IPS DF 6.9 (cell line): ENCODE measurements at regions not wholly inside any gene's neighbourhood (a gene's known extent, or its start where the extent isn't known, plus 50 kb on each side); places are given as distances from the start of the nearest gene placed in this dataset.

Experiments used
- DNase-seq: peaks from one replicate; pipeline ENCODE4 v3.0.0-alpha.2; 2013; ENCODE audit warnings: low read depth, low spot score
- H3K27ac ChIP-seq: one replicate; pipeline ENCODE4 v1.5.1; 2013; ENCODE audit warnings: low read length, control low read depth
- H3K27me3 ChIP-seq: 2 replicates; pipeline ENCODE4 v1.6.1; 2013; ENCODE audit warnings: mild to moderate bottlenecking, low read length; ENCODE audit not compliant: control insufficient read depth, insufficient read depth
- H3K36me3 ChIP-seq: 2 replicates; pipeline ENCODE4 v1.6.1; 2013; ENCODE audit warnings: low read length; ENCODE audit not compliant: control insufficient read depth, insufficient read depth
- H3K4me1 ChIP-seq: 2 replicates; pipeline ENCODE4 v1.6.1; 2013; ENCODE audit warnings: low read length; ENCODE audit not compliant: control insufficient read depth, insufficient read depth
- H3K4me3 ChIP-seq: 2 replicates; pipeline ENCODE4 v1.5.1; 2013; ENCODE audit warnings: mild to moderate bottlenecking, low read length
- H3K9me3 ChIP-seq: 2 replicates; pipeline ENCODE4 v1.6.1; 2013; ENCODE audit warnings: low read length, inconsistent platforms; ENCODE audit not compliant: control insufficient read depth, insufficient read depth
- WGBS: extraction: QIAGEN DNeasy Blood & Tissue Kit; methylation state at CpG from one replicate; pipeline ENCODE4 v1.1.7; 2013; ENCODE audit warnings: mixed read lengths, missing lambda C conversion rate; ENCODE audit not compliant: insufficient read length, insufficient coverage; 5-methylcytosine and 5-hydroxymethylcytosine counted together

DNA sequence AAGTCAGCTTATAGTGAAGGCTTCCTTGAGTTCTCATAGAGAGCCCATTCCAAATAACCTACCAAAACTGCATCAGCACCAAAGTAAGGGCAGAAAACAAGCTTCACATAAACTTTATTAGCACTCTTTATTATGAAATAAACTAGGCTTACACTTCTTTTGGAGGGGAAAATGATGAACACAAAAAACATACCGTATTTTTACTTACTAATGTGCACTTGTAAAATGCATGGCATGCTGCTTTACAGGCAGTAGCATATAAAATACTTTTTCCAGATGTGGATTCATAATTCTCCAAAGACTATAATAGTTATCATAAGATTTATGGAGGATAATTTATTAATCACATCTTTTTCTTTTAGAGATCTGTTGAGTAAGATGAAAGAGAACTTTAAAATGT, 133.9 kb downstream of the OSR1 start:
- Histone ChIP-seq H3K4me1 (peaks cover 3% of the 10 kb centered on the region; the same call in 1 of the 2 replicates), H3K27me3 (no peaks in the 10 kb centered on the region), H3K27ac (no peak overlapping the region), H3K4me3 (no peak overlapping the region), H3K9me3 (no peaks in the 10 kb centered on the region), H3K36me3 (no peaks in the 10 kb centered on the region)
- WGBS: no CpG with 5 or more reads among the region's 1 CpG
- no peak for DNase-seq

DNA sequence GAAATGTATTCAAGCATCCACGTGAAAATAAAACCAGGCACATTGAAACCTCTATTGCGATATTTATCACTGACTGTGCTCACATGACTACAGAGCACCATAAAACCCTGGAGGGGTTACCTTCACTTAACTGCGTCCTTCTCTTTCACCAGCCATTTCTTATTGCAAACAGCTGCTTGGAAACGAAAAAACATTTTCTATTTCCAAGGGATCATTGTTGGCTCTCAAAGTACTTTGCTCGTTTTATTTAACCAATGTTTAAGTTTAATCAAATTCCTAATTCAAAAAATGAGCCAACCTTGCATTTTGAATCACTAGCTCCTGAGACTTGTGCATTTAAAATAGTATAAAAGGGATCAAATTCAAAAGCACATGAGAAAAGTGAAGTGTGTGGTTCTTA, 134.4 kb downstream of the OSR1 start:
- H3K36me3 ChIP-seq: no peaks in the 10 kb centered on the region
- DNase-seq: no peak
- H3K4me3 ChIP-seq: no peak overlapping the region
- peaks cover 3% of the 10 kb centered on the region; the same call in 1 of the 2 replicates for H3K4me1 ChIP-seq
- H3K27ac ChIP-seq: no peak overlapping the region
- WGBS: no CpG with 5 or more reads among the region's 5 CpGs
- H3K9me3 ChIP-seq: no peaks in the 10 kb centered on the region
- H3K27me3 ChIP-seq: no peaks in the 10 kb centered on the region

DNA sequence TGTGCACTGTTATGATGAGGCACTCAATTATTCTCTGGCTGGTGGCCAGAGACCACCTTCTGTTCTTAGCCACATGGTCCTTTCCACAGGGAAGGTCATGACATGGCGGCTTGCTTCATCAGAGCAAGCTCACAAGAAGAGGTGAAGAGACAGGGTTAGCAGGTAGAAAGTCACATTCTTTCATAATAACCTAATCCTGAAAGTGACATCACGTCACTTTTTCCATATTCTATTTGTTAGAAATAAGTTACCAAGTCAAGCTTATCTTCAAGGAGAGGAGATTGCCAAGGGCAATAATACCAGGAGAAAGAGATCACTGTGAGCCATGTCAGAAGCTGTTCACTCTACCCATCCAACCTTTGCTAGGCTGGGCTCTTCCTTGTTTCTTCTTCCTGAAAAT, 139.4 kb downstream of the OSR1 start:
- no peak overlapping the region for H3K27ac ChIP-seq

DNA sequence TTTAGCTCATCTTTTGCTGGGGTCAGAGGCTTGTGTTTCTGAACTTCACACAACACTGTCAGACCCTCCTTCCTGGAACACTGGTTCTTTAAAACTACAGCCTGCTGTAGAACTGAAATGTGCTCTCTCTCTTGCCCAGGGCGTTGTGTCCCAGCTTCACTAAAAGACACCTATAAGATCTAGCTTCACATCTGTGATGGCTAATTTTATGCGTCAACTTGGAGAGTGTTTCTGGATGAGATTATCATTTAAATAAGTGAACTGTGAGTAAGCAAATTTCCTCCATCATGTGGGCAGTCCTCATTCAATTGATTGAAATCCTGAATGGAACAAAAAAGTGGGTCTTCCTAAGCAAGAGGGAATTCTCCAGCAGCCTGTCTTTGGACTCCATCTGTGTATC, 140.3 kb downstream of the OSR1 start:
- Histone ChIP-seq H3K4me1 (0 out of 2 replicates have a peak, but pooled peaks cover 2% of the 10 kb centered on the region), H3K27me3 (no peaks in the 10 kb centered on the region), H3K9me3 (no peaks in the 10 kb centered on the region), H3K27ac (no peak overlapping the region), H3K36me3 (no peaks in the 10 kb centered on the region), H3K4me3 (no peak overlapping the region)
- WGBS: no CpG with 5 or more reads among the region's 2 CpGs
- DNase-seq: no peak

More for the DNA sequence above, 139.4 kb downstream of the OSR1 start:
- Histone ChIP-seq H3K9me3 (no peaks in the 10 kb centered on the region), H3K27me3 (no peaks in the 10 kb centered on the region), H3K36me3 (no peaks in the 10 kb centered on the region), H3K4me3 (no peak overlapping the region), H3K4me1 (0 out of 2 replicates have a peak, but pooled peaks cover 2% of the 10 kb centered on the region)
- no peak for DNase-seq
- WGBS: no CpG with 5 or more reads among the region's 2 CpGs

DNA sequence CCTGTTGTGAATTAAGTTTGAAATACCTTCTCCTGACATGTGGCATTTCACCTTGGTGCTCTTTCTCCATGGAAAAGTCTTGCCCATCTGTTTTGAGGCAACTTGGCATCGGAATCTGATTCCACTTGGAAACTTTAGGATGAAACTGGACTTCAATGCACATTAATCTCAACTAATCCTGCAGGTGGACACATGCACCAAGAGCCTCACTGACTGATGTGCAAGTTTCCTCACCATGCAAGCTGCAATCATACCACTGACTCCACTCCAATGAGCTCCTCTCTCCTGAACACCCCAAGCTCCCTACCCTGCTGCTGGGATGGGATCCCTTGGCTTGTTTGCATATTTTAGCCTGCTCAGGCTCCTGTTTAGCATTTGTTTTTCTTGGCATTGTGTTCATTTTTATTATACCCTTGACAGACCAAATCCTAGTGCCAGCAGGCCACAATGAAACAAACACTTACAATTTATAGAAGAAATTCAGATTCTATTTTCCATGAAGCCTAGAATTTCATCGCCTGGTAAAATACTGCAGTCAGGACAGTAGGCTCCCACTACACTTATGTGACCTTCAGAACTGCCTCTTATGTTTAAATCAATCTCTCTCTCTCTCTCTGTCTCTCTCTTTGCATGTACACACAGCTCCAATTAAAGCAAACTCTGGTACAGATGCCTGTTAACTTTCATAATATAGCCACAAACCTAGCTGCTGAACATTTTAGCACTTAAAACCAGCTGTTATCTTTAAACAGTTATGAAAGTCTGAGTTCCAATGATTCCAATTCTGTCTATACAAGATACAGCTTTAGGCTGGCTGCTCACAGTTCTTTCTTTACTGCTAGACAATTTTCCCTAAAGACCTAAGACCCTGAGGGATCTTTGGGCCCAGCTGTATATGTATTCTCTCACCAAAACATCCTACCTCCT, 141.5 kb downstream of the OSR1 start:
- Histone ChIP-seq H3K9me3 (no peaks in the 10 kb centered on the region), H3K4me1 (0 out of 2 replicates have a peak, but pooled peaks cover 2% of the 10 kb centered on the region), H3K36me3 (no peaks in the 10 kb centered on the region), H3K27me3 (no peaks in the 10 kb centered on the region), H3K27ac (no peak overlapping the region), H3K4me3 (no peak overlapping the region)
- WGBS: no CpG with 5 or more reads among the region's 2 CpGs
- DNase-seq: no peak

DNA sequence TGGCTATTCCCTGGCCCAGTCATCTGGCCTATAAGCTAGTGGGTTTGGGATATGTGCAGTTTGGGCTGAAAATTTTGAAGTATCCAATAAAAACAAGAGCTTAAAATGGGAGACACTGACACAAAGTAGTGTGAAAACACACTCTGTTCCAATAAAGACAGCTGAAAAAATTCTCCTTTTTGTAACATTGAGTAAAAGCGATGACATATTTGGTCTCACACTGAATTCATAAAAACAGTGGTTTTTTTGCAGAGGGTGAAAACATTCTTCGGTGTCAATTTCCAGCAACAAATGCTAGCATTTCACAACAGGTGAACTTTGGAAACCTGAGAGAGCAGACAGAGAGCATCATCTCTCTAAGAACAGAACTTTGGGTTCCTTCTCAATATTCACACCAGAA, 142.2 kb downstream of the OSR1 start:
- H3K9me3 ChIP-seq: no peaks in the 10 kb centered on the region
- DNase-seq: no peak
- H3K27ac ChIP-seq: no peak overlapping the region
- 0 out of 2 replicates have a peak, but pooled peaks cover 2% of the 10 kb centered on the region for H3K4me1 ChIP-seq
- no CpG with 5 or more reads among the region's 2 CpGs for WGBS
- no peak overlapping the region for H3K4me3 ChIP-seq
- H3K36me3 ChIP-seq: no peaks in the 10 kb centered on the region
- no peaks in the 10 kb centered on the region for H3K27me3 ChIP-seq

DNA sequence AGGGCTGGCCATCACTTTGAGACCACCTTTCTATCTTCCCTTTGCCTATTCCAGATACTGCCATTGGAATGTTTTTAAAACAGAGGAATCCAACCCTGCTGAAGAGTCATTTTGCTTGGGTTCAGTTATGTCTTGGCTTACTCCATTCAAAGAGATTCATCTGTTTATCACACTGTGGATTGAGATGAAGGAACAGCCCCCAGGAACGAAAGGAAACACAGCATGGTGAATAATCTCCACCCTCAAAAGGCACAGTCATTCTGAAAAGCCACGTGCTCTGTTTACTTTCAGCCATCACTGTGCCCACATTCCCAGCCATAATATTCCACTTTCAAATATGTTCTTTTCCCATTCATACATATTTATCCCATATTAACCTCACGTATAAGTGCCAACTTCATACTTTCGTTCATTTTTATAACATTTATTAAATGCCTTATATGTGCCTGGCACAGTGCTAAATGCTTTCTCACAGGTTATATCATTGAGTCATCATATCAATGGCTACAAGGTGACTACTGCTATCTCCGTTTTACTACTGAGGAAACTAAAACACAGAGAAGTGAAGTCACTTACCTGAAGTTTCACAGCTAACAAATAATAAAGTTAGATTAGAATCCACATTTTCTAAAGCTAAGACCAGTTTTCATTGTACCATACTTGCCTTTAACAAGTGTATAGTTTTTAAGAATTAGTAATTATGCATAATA, 143.6 kb downstream of the OSR1 start:
- Histone ChIP-seq H3K36me3 (no peaks in the 10 kb centered on the region), H3K4me1 (0 out of 2 replicates have a peak, but pooled peaks cover 2% of the 10 kb centered on the region), H3K27me3 (no peaks in the 10 kb centered on the region), H3K4me3 (no peak overlapping the region), H3K9me3 (no peaks in the 10 kb centered on the region; the same call in 1 of the 2 replicates), H3K27ac (no peak overlapping the region)
- no peak for DNase-seq
- WGBS: 100% methylated on average over 2 of the region's 5 CpGs

DNA sequence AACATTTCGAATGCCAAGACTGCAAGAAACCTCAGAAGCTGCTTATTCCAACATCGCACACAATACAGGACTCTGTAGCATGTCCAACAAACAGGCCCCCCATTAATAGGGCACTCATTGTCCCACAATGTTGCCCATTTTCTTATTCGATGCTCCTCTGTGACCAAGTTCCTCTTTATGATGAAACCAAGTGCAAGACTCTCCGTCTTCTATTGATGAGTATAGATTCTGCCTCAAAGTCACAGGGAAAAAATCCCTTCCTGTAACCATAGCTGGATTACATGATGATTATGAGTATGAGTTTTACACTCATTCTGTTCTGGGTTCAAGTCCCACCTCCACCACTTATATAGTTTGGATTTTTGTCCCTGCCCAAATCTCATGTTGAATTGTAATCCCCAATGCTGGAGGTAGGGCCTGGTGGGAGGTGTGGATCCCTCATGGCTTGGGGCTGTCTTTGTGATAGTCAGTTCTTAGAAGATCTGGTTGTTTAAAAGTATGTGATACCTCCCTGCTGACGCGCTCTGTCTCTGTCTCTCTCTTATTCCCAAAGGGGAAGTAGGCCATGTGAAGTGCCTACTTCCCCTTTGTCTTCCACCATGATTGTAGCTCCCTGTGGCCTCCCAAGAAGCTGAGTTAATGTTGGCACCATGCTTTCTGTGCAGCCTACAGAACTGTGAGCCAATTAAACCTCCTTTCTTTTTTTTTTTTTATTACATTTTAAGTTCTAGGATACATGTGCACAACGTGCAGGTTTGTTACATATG, 148.7 kb downstream of the OSR1 start:
- Histone ChIP-seq H3K4me3 (no peak overlapping the region), H3K36me3 (no peaks in the 10 kb centered on the region), H3K27ac (no peak overlapping the region), H3K27me3 (no peaks in the 10 kb centered on the region), H3K9me3 (no peaks in the 10 kb centered on the region; the same call in 1 of the 2 replicates), H3K4me1 (no peaks in the 10 kb centered on the region)
- WGBS: no CpG with 5 or more reads among the region's 7 CpGs
- no peak for DNase-seq

DNA sequence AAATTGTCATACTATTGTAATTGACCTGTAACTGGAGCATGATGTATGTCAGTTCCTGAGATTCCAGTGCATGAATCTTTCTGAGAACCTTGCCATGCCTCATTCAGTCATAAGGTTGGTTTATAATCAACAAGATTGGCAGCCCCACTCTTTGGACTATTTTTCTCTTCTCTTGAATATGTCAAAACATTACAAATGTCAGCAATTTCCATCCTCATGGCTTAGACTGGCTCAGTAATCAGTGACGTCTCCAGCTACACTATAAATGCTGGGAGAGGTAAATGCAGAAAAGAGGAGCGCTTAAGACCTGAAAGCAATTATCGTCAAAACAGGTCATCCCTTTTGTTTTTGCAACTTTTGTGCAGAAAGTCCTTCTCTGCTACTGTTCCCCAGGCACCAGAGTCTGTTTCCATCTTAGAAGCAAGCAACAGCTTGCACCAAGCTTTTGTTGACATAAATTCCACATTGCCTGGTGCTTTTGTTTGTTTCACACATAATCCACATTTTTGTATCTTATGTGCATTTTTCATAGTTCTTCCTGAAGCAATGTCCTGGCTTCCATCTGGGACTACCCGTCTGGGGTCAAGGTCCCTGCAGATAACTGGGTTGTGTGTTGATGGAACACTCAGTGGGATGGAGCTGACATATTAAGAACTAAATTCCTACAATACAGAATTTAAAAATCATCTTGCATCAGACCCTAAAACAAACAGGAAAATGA, 149.8 kb downstream of the OSR1 start:
- Histone ChIP-seq H3K27ac (no peak overlapping the region), H3K36me3 (no peaks in the 10 kb centered on the region), H3K4me3 (no peak overlapping the region), H3K27me3 (no peaks in the 10 kb centered on the region), H3K9me3 (no peaks in the 10 kb centered on the region; the same call in 1 of the 2 replicates), H3K4me1 (no peaks in the 10 kb centered on the region)
- WGBS: no CpG with 5 or more reads among the region's 4 CpGs
- no peak for DNase-seq
